GM06990 (cell line): ENCODE measurements at regions not wholly inside any gene's neighbourhood (a gene's known extent, or its start where the extent isn't known, plus 50 kb on each side); places are given as distances from the start of the nearest gene placed in this dataset.

Experiments used
- DNase-seq: peaks from one replicate; pipeline ENCODE4 v3.0.0-alpha.2; 2011; ENCODE audit not compliant: insufficient read length; ENCODE audit errors: extremely low read depth
- H3K27me3 ChIP-seq: replicated peaks from 2 replicates; pipeline ENCODE4 v1.6.0; 2011; ENCODE audit warnings: low read length; ENCODE audit not compliant: control insufficient read depth, insufficient read depth
- H3K36me3 ChIP-seq: 2 replicates; pipeline ENCODE4 v1.5.1; 2011; ENCODE audit warnings: low read length; ENCODE audit not compliant: control insufficient read depth, insufficient read depth
- H3K4me3 ChIP-seq: replicated peaks from 2 replicates; pipeline ENCODE4 v1.5.1; 2011; ENCODE audit warnings: low read depth, mild to moderate bottlenecking, control low read depth, low read length
- TF ChIP-seq, protein P1 (sequence below): IDR thresholded peaks from 2 replicates; pipeline ENCODE4 v1.5.1; 2011; ENCODE audit warnings: low read length, control low read depth, mild to moderate bottlenecking, inconsistent platforms; ENCODE audit not compliant: insufficient read depth, poor library complexity, severe bottlenecking

DNA sequence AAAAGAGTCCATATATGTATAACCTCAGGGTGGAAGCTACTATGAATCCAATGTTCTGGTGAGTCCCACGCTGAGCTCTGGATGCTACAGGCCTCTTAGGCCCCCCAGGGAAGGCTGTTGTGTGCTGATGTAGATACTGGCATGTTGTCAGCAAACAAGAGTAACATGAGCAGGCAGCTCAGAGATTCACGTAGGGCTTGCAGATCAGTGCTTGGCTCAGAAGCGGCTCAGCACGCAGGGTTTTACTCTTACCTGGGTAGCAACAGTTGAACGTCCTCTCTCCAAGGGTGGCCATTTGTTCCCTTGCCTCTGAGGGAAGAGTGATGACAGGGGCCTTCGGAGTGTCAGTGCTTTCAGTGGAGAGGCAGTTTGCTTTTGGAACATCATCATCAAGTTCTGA lies 93.4 kb downstream of the ZFP64 start:
- Histone ChIP-seq H3K36me3 (no peaks in the 10 kb centered on the region), H3K4me3 (no peak overlapping the region), H3K27me3 (no peaks in the 10 kb centered on the region)
- DNase-seq: no peak
- TF ChIP-seq, protein P1, sequence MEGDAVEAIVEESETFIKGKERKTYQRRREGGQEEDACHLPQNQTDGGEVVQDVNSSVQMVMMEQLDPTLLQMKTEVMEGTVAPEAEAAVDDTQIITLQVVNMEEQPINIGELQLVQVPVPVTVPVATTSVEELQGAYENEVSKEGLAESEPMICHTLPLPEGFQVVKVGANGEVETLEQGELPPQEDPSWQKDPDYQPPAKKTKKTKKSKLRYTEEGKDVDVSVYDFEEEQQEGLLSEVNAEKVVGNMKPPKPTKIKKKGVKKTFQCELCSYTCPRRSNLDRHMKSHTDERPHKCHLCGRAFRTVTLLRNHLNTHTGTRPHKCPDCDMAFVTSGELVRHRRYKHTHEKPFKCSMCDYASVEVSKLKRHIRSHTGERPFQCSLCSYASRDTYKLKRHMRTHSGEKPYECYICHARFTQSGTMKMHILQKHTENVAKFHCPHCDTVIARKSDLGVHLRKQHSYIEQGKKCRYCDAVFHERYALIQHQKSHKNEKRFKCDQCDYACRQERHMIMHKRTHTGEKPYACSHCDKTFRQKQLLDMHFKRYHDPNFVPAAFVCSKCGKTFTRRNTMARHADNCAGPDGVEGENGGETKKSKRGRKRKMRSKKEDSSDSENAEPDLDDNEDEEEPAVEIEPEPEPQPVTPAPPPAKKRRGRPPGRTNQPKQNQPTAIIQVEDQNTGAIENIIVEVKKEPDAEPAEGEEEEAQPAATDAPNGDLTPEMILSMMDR: no peak

DNA sequence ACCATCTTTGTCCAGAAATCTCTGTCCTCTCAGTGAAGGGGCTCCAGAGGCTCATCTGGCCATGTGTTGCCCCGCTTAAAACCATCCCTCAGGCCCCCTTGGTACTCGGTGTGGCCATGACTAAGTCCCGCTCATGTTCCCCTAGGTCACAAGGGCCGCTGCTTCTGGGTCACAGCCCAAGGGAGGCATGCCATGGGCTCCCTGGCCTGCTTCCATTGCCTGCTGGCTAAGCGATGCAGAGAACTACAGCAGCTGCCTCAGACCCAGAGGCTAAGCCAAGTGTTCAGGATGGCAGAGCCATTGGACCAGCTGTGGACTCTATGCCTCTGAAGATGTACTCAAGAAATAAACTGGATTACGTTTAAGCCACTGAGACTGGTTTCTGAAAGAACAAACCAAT lies 95.5 kb downstream of the ZFP64 start:
- no peak for DNase-seq
- TF ChIP-seq, protein P1: no peak
- Histone ChIP-seq H3K4me3 (no peak overlapping the region), H3K27me3 (no peaks in the 10 kb centered on the region), H3K36me3 (no peaks in the 10 kb centered on the region)

DNA sequence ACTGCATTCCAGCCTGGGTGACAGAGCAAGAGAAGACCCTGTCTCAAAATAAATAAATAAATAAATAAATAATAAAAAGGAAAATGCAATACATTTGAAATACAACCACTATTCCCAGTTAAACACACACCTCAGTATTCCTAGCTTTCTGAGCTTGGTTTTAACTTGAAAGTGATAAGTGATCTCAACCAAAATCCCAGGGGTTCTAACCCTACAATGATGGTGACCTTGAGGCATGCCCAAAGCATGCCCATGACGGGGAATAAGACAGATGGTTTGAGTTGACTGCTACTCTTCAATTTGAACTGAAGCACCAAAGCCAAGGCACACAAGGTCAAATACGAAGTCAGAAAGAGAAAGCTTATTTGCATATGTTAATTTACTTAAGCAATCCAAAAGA lies 96.9 kb downstream of the ZFP64 start:
- TF ChIP-seq, protein P1: no peak
- H3K4me3 ChIP-seq: no peak overlapping the region
- no peak for DNase-seq
- H3K36me3 ChIP-seq: no peaks in the 10 kb centered on the region
- H3K27me3 ChIP-seq: no peaks in the 10 kb centered on the region

DNA sequence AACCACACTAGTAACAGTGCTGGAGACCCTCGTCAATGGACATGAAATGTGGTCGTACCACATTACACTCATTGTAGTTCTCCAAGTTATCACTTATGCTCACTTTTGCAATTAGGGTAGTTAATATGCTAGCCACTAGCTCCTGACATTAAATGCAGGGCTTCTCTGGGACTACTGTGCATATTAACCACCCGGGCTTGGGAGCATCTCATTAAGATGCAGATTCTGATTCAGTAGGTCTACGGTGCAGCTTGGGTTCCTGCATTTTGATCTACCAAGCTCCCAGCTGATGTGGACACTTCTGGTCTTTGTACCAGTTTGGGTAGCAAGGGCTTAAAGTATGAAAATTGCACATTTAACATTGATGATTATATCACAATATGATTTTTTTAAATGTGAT lies 98.0 kb downstream of the ZFP64 start:
- Histone ChIP-seq H3K27me3 (no peaks in the 10 kb centered on the region), H3K36me3 (no peaks in the 10 kb centered on the region), H3K4me3 (no peak overlapping the region)
- TF ChIP-seq, protein P1: no peak
- no peak for DNase-seq

DNA sequence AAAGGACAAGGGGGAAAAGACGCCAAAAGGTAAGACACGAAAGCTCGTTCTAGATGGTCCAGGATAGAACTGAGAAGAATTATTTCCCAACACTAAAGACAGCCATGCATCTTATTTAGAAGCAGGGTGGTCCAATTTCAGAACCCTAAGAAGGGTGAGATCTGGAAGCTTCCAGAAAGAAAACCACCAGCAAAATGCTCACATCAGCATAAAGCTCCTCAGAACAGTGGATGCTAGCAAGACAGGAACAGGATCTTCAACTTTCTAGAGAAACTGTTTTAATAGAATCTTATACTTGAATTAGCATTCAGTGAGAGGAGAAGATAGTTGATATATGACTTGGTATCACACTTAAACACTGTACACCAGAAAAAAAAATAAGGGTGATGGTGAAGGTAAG lies 101.5 kb downstream of the ZFP64 start:
- H3K36me3 ChIP-seq: peaks cover 1% of the 10 kb centered on the region
- H3K27me3 ChIP-seq: no peaks in the 10 kb centered on the region
- TF ChIP-seq, protein P1: no peak
- no peak overlapping the region for H3K4me3 ChIP-seq
- DNase-seq: no peak

DNA sequence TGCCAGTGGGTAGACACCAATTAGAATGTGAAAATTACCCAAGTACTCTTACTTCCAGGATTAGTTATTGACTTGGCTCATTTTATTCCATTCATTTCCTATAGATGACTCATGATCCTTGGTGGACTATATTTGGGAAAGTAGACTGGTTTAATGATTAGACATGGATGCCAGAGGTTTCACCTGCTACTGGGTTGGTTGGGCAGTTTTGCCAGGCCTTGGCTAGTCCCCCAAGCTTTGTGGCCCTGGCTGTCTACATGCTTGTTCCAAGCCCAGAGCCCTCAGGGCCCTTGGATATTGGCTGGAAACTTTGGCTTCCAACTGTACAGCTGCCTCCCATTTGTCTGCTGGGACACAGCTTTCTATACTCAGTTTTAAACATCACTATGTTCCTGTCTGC lies 104.1 kb downstream of the ZFP64 start:
- DNase-seq: no peak
- Histone ChIP-seq H3K27me3 (no peaks in the 10 kb centered on the region), H3K36me3 (peaks cover 7% of the 10 kb centered on the region), H3K4me3 (no peak overlapping the region)
- TF ChIP-seq, protein P1: no peak
